ENCODE measurements at regions not wholly inside any gene's neighbourhood (a gene's known extent, or its start where the extent isn't known, plus 50 kb on each side); places are given as distances from the start of the nearest gene placed in this dataset.
"Not testable (repeated sequence)": the region's sequence is repeated elsewhere in the genome, so short reads cannot be mapped to it uniquely, and the experiment has no call there.

DNA sequence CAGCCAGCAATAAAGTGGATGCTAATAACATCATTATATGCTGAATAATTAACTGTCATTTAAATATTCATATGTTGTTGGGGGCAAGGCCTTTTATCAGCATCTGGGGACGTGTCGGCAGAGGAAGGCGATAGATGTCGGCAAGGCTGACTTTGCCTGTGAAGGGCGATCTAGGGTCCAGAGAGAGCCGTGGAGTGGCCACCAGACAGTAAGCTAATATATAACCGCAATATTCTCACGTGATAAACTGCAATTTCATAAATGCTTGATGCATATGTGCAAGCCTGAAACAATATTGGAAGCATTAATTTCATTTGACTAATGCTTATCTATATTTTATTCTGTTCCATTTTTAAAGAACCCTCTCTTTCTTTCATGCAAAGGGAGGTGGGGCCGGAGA, 141.0 kb upstream of the POU3F1 start:
- Histone ChIP-seq H3K4me3 (ENCODE audit: low read depth in 1 of 3, low read length in 3 of 3) (no peak overlapping the region), H3K36me3 (ENCODE audit: control insufficient read depth in 3 of 3, insufficient read depth in 2 of 3, low read depth in 1 of 3, low read length in 3 of 3) (no peaks in the 10 kb centered on the region), H3K27ac (ENCODE audit: low read depth in 1 of 3, low read length in 2 of 3) (no peak overlapping the region), H3K27me3 (ENCODE audit: control insufficient read depth in 3 of 3, insufficient read depth in 3 of 3, low read length in 3 of 3) (peaks cover 2 to 9% (median 4%) of the 10 kb centered on the region in 3 donors), H3K4me1 (ENCODE audit: control insufficient read depth in 3 of 3, insufficient read depth in 2 of 3, low read depth in 1 of 3, low read length in 2 of 3) (no peaks in the 10 kb centered on the region), H3K9me3 (ENCODE audit: control insufficient read depth in 2 of 2, insufficient read depth in 1 of 2, low read depth in 1 of 2, low read length in 1 of 2) (no peaks in the 10 kb centered on the region)
- FAIRE-seq (no peak), DNase-seq (no peak)
- 78 to 82% (median 79%) methylated on average over 9 of the region's 9 CpGs for WGBS, 3 donors

DNA sequence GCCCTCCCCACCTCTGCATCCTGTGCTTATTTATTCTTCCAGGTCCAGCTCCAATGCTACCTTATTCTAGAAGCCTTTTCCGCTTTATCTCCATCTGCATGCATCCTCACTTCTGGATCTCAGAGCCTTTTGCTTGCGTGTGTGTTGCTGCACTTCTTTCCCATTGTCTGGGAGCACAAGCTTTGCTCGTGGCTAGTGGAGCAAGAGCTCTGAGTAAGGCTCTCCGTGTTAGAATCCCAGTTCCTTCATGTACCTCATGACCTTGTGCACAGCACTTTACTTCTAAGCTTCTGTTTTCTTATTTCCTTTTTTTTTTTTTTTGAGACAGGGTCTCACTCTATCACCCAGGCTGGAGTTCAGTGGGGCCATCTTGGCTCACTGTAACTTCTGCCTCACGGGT, 140.0 kb upstream of the POU3F1 start:
- peaks cover 2 to 9% (median 4%) of the 10 kb centered on the region in 3 donors for H3K27me3 ChIP-seq (ENCODE audit: control insufficient read depth in 3 of 3, insufficient read depth in 3 of 3, low read length in 3 of 3)
- FAIRE-seq (no peak), DNase-seq (no peak)

DNA sequence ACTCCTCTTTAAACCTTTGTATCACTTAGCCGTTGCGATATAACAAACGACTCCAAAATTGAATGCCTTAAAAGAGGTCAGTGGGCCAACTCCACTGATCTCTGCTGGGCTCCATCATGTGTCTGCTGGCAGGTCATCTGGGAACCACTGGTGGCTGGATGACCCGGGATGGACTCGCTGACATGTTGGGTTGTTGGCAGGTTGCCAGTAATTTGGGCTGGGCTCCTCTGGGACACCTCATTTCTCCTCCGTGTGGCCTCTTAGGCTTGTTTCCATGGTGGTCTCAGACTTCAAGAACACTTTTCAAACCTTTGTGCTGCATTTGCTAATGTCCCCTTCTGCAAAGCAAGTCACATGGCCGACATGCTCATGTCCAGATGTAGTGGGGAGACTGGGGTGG, 139.3 kb upstream of the POU3F1 start:
- Histone ChIP-seq H3K9me3 (ENCODE audit: control insufficient read depth in 2 of 2, insufficient read depth in 1 of 2, low read depth in 1 of 2, low read length in 1 of 2) (no peaks in the 10 kb centered on the region), H3K27ac (ENCODE audit: low read depth in 1 of 3, low read length in 2 of 3) (no peak overlapping the region), H3K4me1 (ENCODE audit: control insufficient read depth in 3 of 3, insufficient read depth in 2 of 3, low read depth in 1 of 3, low read length in 2 of 3) (no peaks in the 10 kb centered on the region), H3K27me3 (ENCODE audit: control insufficient read depth in 3 of 3, insufficient read depth in 3 of 3, low read length in 3 of 3) (peaks cover 2 to 5% (median 4%) of the 10 kb centered on the region in 3 donors), H3K36me3 (ENCODE audit: control insufficient read depth in 3 of 3, insufficient read depth in 2 of 3, low read depth in 1 of 3, low read length in 3 of 3) (no peaks in the 10 kb centered on the region), H3K4me3 (ENCODE audit: low read depth in 1 of 3, low read length in 3 of 3) (no peak overlapping the region)
- 81 to 89% (median 84%) methylated on average over 7 of the region's 7 CpGs for WGBS, 3 donors
- DNase-seq (no peak), FAIRE-seq (no peak)

More for the DNA sequence above, 140.0 kb upstream of the POU3F1 start:
- Histone ChIP-seq H3K9me3 (ENCODE audit: control insufficient read depth in 2 of 2, insufficient read depth in 1 of 2, low read depth in 1 of 2, low read length in 1 of 2) (no peaks in the 10 kb centered on the region), H3K36me3 (ENCODE audit: control insufficient read depth in 3 of 3, insufficient read depth in 2 of 3, low read depth in 1 of 3, low read length in 3 of 3) (no peaks in the 10 kb centered on the region), H3K27ac (ENCODE audit: low read depth in 1 of 3, low read length in 2 of 3) (no peak overlapping the region), H3K4me3 (ENCODE audit: low read depth in 1 of 3, low read length in 3 of 3) (no peak overlapping the region), H3K4me1 (ENCODE audit: control insufficient read depth in 3 of 3, insufficient read depth in 2 of 3, low read depth in 1 of 3, low read length in 2 of 3) (no peaks in the 10 kb centered on the region)
- WGBS, 3 donors: 76 to 81% (median 80%) methylated on average over 5 of the region's 5 CpGs

DNA sequence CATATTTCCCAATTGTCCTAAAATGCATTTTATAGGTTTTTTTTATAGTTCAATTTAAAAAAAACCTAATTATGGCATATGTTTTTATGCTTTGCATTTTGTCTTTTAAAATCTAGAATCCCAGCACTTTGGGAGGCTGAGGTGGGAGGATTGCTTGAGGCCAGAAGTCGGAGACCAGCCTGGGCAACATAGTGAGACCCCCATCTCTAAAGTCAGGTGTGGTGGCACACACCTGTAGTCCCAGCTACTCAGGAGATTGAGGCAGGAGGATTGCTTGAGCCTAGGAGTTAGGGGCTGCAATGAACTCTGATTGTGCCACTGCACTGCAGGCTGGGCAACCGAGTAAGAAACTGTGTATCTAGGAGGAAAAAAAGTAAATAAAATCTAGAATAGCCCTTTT, 137.2 kb upstream of the POU3F1 start:
- peaks cover 0 to 3% of the 10 kb centered on the region in 2 donors for H3K9me3 ChIP-seq (ENCODE audit: control insufficient read depth in 2 of 2, insufficient read depth in 1 of 2, low read depth in 1 of 2, low read length in 1 of 2)
- DNase-seq (no peak), FAIRE-seq (no peak)
- H3K36me3 ChIP-seq (ENCODE audit: control insufficient read depth in 3 of 3, insufficient read depth in 2 of 3, low read depth in 1 of 3, low read length in 3 of 3): no peaks in the 10 kb centered on the region
- no peak overlapping the region for H3K4me3 ChIP-seq (ENCODE audit: low read depth in 1 of 3, low read length in 3 of 3)
- H3K4me1 ChIP-seq (ENCODE audit: control insufficient read depth in 3 of 3, insufficient read depth in 2 of 3, low read depth in 1 of 3, low read length in 2 of 3): no peaks in the 10 kb centered on the region
- H3K27ac ChIP-seq (ENCODE audit: low read depth in 1 of 3, low read length in 2 of 3): no peak overlapping the region
- peaks cover 0 to 4% (median 2%) of the 10 kb centered on the region in 3 donors for H3K27me3 ChIP-seq (ENCODE audit: control insufficient read depth in 3 of 3, insufficient read depth in 3 of 3, low read length in 3 of 3)
- 44 to 66% (median 47%) methylated on average over 2 of the region's 2 CpGs for WGBS, 3 donors

DNA sequence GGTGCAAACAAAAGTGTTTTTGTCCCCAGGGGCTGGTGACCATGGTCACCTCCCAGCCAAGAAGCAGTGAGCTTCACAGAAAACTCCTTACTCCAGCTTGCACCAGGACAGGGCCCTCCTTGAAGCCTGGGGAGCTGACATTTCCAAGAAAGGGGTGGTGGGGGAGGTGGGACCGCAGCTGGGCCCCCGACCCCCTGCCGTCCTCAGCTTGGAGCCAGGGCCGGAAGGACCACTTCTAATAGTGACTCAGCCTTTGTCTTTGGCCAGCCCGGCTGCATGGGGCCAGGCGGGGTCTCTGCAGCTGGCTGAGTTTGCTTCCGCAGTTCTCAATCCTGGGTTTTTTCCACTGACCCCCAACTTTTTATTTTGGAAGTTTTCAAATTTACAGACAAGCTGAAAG, 136.5 kb upstream of the POU3F1 start:
- H3K36me3 ChIP-seq (ENCODE audit: control insufficient read depth in 3 of 3, insufficient read depth in 2 of 3, low read depth in 1 of 3, low read length in 3 of 3): no peaks in the 10 kb centered on the region
- no peak for FAIRE-seq
- no peaks in the 10 kb centered on the region for H3K4me1 ChIP-seq (ENCODE audit: control insufficient read depth in 3 of 3, insufficient read depth in 2 of 3, low read depth in 1 of 3, low read length in 2 of 3)
- peaks cover 0 to 2% (median 1%) of the 10 kb centered on the region in 3 donors for H3K27me3 ChIP-seq (ENCODE audit: control insufficient read depth in 3 of 3, insufficient read depth in 3 of 3, low read length in 3 of 3)
- no peak overlapping the region for H3K27ac ChIP-seq (ENCODE audit: low read depth in 1 of 3, low read length in 2 of 3)
- 48 to 54% (median 50%) methylated on average over 7 of the region's 7 CpGs for WGBS, 3 donors
- peak in 1 of 2 donors; percentile 5 for DNase-seq
- H3K9me3 ChIP-seq (ENCODE audit: control insufficient read depth in 2 of 2, insufficient read depth in 1 of 2, low read depth in 1 of 2, low read length in 1 of 2): peaks cover 0 to 3% of the 10 kb centered on the region in 2 donors
- no peak overlapping the region for H3K4me3 ChIP-seq (ENCODE audit: low read depth in 1 of 3, low read length in 3 of 3)

DNA sequence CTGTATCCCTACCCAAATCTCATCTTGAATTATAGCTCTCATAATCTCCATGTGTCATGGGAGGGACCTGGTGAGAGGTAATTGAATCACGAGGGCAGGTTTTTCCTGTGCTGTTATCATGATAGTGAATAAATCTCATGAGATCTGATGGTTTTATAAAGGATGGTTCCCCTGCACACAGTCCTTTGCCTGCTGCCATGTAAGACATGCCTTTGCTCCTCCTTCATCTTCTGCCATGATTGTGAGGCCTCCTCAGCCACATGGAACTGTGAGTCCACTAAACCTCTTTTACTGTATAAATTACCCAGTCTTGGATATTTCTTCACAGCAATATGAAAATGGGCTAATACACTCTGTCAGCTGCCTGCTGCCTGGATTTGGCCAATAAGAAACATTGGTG, 133.8 kb upstream of the POU3F1 start:
- DNase-seq; H3K27ac ChIP-seq (ENCODE audit: low read depth in 1 of 3, low read length in 2 of 3); FAIRE-seq; H3K9me3 ChIP-seq (ENCODE audit: control insufficient read depth in 2 of 2, insufficient read depth in 1 of 2, low read depth in 1 of 2, low read length in 1 of 2); H3K36me3 ChIP-seq (ENCODE audit: control insufficient read depth in 3 of 3, insufficient read depth in 2 of 3, low read depth in 1 of 3, low read length in 3 of 3); H3K4me1 ChIP-seq (ENCODE audit: control insufficient read depth in 3 of 3, insufficient read depth in 2 of 3, low read depth in 1 of 3, low read length in 2 of 3); H3K27me3 ChIP-seq (ENCODE audit: control insufficient read depth in 3 of 3, insufficient read depth in 3 of 3, low read length in 3 of 3); H3K4me3 ChIP-seq (ENCODE audit: low read depth in 1 of 3, low read length in 3 of 3): not testable (repeated sequence)
- 50 to 72% (median 60%) methylated on average over 1 of the region's 1 CpG for WGBS, 3 donors

GRCh38 chr1:38179483-38179882, 132.9 kb upstream of the POU3F1 start:
- Histone ChIP-seq H3K27ac (ENCODE audit: low read depth in 1 of 3, low read length in 2 of 3) (no peak overlapping the region), H3K4me3 (ENCODE audit: low read depth in 1 of 3, low read length in 3 of 3) (no peak overlapping the region), H3K9me3 (ENCODE audit: control insufficient read depth in 2 of 2, insufficient read depth in 1 of 2, low read depth in 1 of 2, low read length in 1 of 2) (peaks cover 0 to 3% of the 10 kb centered on the region in 2 donors), H3K36me3 (ENCODE audit: control insufficient read depth in 3 of 3, insufficient read depth in 2 of 3, low read depth in 1 of 3, low read length in 3 of 3) (no peaks in the 10 kb centered on the region), H3K27me3 (ENCODE audit: control insufficient read depth in 3 of 3, insufficient read depth in 3 of 3, low read length in 3 of 3) (peaks cover 0 to 2% (median 0%) of the 10 kb centered on the region in 3 donors), H3K4me1 (ENCODE audit: control insufficient read depth in 3 of 3, insufficient read depth in 2 of 3, low read depth in 1 of 3, low read length in 2 of 3) (no peaks in the 10 kb centered on the region)
- 63 to 66% (median 65%) methylated on average over 8 of the region's 8 CpGs for WGBS, 3 donors
- DNase-seq (no peak), FAIRE-seq (no peak)

GRCh38 chr1:38178216-38178615, 131.6 kb upstream of the POU3F1 start:
- Histone ChIP-seq H3K36me3 (ENCODE audit: control insufficient read depth in 3 of 3, insufficient read depth in 2 of 3, low read depth in 1 of 3, low read length in 3 of 3) (no peaks in the 10 kb centered on the region), H3K27me3 (ENCODE audit: control insufficient read depth in 3 of 3, insufficient read depth in 3 of 3, low read length in 3 of 3) (no peaks in the 10 kb centered on the region), H3K4me1 (ENCODE audit: control insufficient read depth in 3 of 3, insufficient read depth in 2 of 3, low read depth in 1 of 3, low read length in 2 of 3) (no peaks in the 10 kb centered on the region), H3K4me3 (ENCODE audit: low read depth in 1 of 3, low read length in 3 of 3) (no peak overlapping the region), H3K9me3 (ENCODE audit: control insufficient read depth in 2 of 2, insufficient read depth in 1 of 2, low read depth in 1 of 2, low read length in 1 of 2) (peaks cover 0 to 3% of the 10 kb centered on the region in 2 donors), H3K27ac (ENCODE audit: low read depth in 1 of 3, low read length in 2 of 3) (no peak overlapping the region)
- no peak for FAIRE-seq
- 85 to 90% (median 89%) methylated on average over 6 of the region's 6 CpGs for WGBS, 3 donors
- no peak for DNase-seq

GRCh38 chr1:38175121-38175520, 128.5 kb upstream of the POU3F1 start:
- no peaks in the 10 kb centered on the region for H3K36me3 ChIP-seq (ENCODE audit: control insufficient read depth in 3 of 3, insufficient read depth in 2 of 3, low read depth in 1 of 3, low read length in 3 of 3)
- WGBS, 3 donors: 82 to 85% (median 84%) methylated on average over 9 of the region's 9 CpGs
- no peak for FAIRE-seq

More at GRCh38 chr1:38175121-38175520, 128.5 kb upstream of the POU3F1 start:
- Histone ChIP-seq H3K9me3 (ENCODE audit: control insufficient read depth in 2 of 2, insufficient read depth in 1 of 2, low read depth in 1 of 2, low read length in 1 of 2) (no peaks in the 10 kb centered on the region), H3K27ac (ENCODE audit: low read depth in 1 of 3, low read length in 2 of 3) (no peak overlapping the region), H3K4me1 (ENCODE audit: control insufficient read depth in 3 of 3, insufficient read depth in 2 of 3, low read depth in 1 of 3, low read length in 2 of 3) (no peaks in the 10 kb centered on the region), H3K27me3 (ENCODE audit: control insufficient read depth in 3 of 3, insufficient read depth in 3 of 3, low read length in 3 of 3) (no peaks in the 10 kb centered on the region), H3K4me3 (ENCODE audit: low read depth in 1 of 3, low read length in 3 of 3) (no peak overlapping the region)
- DNase-seq: no peak

Measured in small intestine (tissue), 7 donors.